Fibroblast of lung (primary cell): ENCODE measurements at regions not wholly inside any gene's neighbourhood (a gene's known extent, or its start where the extent isn't known, plus 50 kb on each side); places are given as distances from the start of the nearest gene placed in this dataset.
"Not testable (repeated sequence)": the region's sequence is repeated elsewhere in the genome, so short reads cannot be mapped to it uniquely, and the experiment has no call there.

ENCODE experiments used
- DNase-seq, 2 donors: peaks; one replicate each; pipeline versions ENCODE4 v3.0.0 to v3.0.0-alpha.2; 2010; ENCODE audit warnings: low read depth in 2 of 2
- H2AFZ ChIP-seq: 2 replicates; pipeline ENCODE4 v1.5.1; 2012; ENCODE audit warnings: low read length, control low read depth, inconsistent platforms
- H3K27ac ChIP-seq: 2 replicates; pipeline ENCODE4 v1.5.1; 2011; ENCODE audit warnings: low read length, control low read depth; ENCODE audit not compliant: insufficient read depth
- H3K27me3 ChIP-seq: 2 replicates; pipeline ENCODE4 v1.5.1; 2011; ENCODE audit warnings: mild to moderate bottlenecking, low read length; ENCODE audit not compliant: control insufficient read depth, insufficient read depth
- H3K36me3 ChIP-seq: 2 replicates; pipeline ENCODE4 v1.5.1; 2011; ENCODE audit warnings: low read length; ENCODE audit not compliant: control insufficient read depth, insufficient read depth
- H3K4me1 ChIP-seq: 2 replicates; pipeline ENCODE4 v1.5.1; 2011; ENCODE audit warnings: low read length; ENCODE audit not compliant: control insufficient read depth, insufficient read depth; ENCODE audit errors: extremely low read depth
- H3K4me2 ChIP-seq: 2 replicates; pipeline ENCODE4 v1.5.1; 2011; ENCODE audit warnings: low read length, control low read depth; ENCODE audit not compliant: insufficient read depth; ENCODE audit errors: extremely low read depth
- H3K4me3 ChIP-seq, 4 experiments: fragments of 200-600 bp in 1 of 4; sonication (generic) in 1 of 4; replicated peaks in 1 of 4; 2 replicates each; pipeline ENCODE4 v1.5.1; 2011 to 2016; ENCODE audit warnings: low read length in 4 of 4, low read depth in 3 of 4, mild to moderate bottlenecking in 3 of 4, control low read depth in 2 of 4, inconsistent platforms in 1 of 4, mixed read lengths in 1 of 4; ENCODE audit not compliant: insufficient read depth in 1 of 4; ENCODE audit errors: control extremely low read depth in 1 of 4
- H3K79me2 ChIP-seq: 2 replicates; pipeline ENCODE4 v1.5.1; 2012; ENCODE audit warnings: mild to moderate bottlenecking, low read length, inconsistent platforms; ENCODE audit not compliant: control insufficient read depth, insufficient read depth
- H3K9ac ChIP-seq: 2 replicates; pipeline ENCODE4 v1.5.1; 2011; ENCODE audit warnings: mild to moderate bottlenecking, low read length, control low read depth; ENCODE audit not compliant: insufficient read depth
- H3K9me3 ChIP-seq: 2 replicates; pipeline ENCODE4 v1.5.1; 2012; ENCODE audit warnings: low read depth, low read length; ENCODE audit not compliant: control insufficient read depth, insufficient read depth
- H4K20me1 ChIP-seq: 2 replicates; pipeline ENCODE4 v1.5.1; 2011; ENCODE audit warnings: low read length; ENCODE audit not compliant: control insufficient read depth, insufficient read depth; ENCODE audit errors: extremely low read depth
- CTCF ChIP-seq, 2 donors: IDR thresholded peaks in 1 of 2; conservative IDR thresholded peaks in 1 of 2; 1 replicate in 1 of 2; 2 replicates in 1 of 2; pipeline ENCODE4 v1.5.1; 2011 to 2012; ENCODE audit warnings: low read length in 2 of 2, control low read depth in 1 of 2, inconsistent platforms in 1 of 2, low read depth in 1 of 2, mild to moderate bottlenecking in 1 of 2
- EZH2 ChIP-seq: IDR thresholded peaks from 2 replicates; pipeline ENCODE4 v1.5.1; 2012; ENCODE audit warnings: low read length, control low read depth, mild to moderate bottlenecking; ENCODE audit errors: missing control alignments

DNA sequence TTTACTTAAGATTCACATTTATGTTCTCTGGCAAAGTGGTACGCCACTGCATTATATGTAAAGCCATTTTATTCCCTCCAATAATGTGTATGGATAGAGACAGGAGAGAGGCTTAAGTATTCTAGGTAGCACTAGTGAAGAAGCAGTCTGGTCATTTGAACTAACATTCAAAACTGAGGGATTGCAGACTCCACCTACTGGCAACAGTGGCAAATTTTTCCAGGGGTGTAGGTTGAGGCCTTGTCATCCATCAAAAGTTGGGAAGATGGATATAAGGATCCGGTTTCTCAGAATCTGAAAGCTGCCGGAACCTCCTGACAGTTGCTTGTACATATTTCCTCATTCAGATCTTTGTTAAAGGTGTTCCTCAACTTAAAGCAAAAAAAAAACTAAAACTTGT lies 465.5 kb upstream of the FSHR start:
- no peak overlapping the region for H3K4me3 ChIP-seq
- no peak overlapping the region for H2AFZ ChIP-seq
- no peaks in the 10 kb centered on the region for H3K36me3 ChIP-seq
- no peaks in the 10 kb centered on the region for H3K4me1 ChIP-seq
- no peaks in the 10 kb centered on the region for H3K9me3 ChIP-seq
- H3K9ac ChIP-seq = no peak overlapping the region
- DNase-seq = no peak
- no peaks in the 10 kb centered on the region for H3K27me3 ChIP-seq
- no peak overlapping the region for H3K4me2 ChIP-seq
- H3K79me2 ChIP-seq = no peaks in the 10 kb centered on the region
- TF ChIP-seq CTCF (conservative IDR thresholded peaks at IDR 0.05 in 1 of 2, IDR thresholded peaks at IDR 0.05 in 1 of 2; ENCODE audit: low read depth in 1 of 2, low read length in 2 of 2) = no peak
- no peak for TF ChIP-seq EZH2
- no peaks in the 10 kb centered on the region for H4K20me1 ChIP-seq
- H3K27ac ChIP-seq = no peak overlapping the region

DNA sequence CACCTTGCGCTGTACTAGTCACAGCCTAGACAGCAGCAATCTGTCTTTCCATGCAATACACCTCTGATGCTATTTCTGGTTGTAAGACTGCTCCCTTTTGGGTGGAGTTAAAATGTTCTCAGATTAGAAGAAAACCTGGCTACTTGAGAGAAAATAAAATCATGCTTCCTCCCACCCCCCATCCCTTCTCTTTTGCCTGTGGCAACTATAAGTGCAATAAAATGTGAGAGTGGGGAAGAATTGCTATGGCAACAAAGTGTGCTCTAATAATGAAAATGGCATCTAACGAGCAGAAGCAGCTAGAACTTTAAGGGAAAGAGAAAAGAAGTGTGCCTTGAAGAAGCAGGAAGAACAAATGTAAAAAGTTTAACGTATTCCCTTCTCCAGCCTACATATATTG lies 464.2 kb upstream of the FSHR start:
- no peaks in the 10 kb centered on the region for H3K4me1 ChIP-seq
- H3K36me3 ChIP-seq = no peaks in the 10 kb centered on the region
- no peaks in the 10 kb centered on the region for H3K79me2 ChIP-seq
- no peak overlapping the region for H3K4me2 ChIP-seq
- TF ChIP-seq EZH2 (no peak), CTCF (conservative IDR thresholded peaks at IDR 0.05 in 1 of 2, IDR thresholded peaks at IDR 0.05 in 1 of 2; ENCODE audit: low read depth in 1 of 2, low read length in 2 of 2) (no peak)
- H3K9ac ChIP-seq = no peak overlapping the region
- no peak overlapping the region for H3K4me3 ChIP-seq
- H3K27me3 ChIP-seq = no peaks in the 10 kb centered on the region
- DNase-seq = no peak
- H3K9me3 ChIP-seq = no peaks in the 10 kb centered on the region
- no peak overlapping the region for H3K27ac ChIP-seq
- H2AFZ ChIP-seq = no peak overlapping the region
- no peaks in the 10 kb centered on the region for H4K20me1 ChIP-seq

- Histone ChIP-seq H3K27me3 (no peaks in the 10 kb centered on the region), H3K4me3 (no peak overlapping the region), H3K9me3 (no peaks in the 10 kb centered on the region), H3K36me3 (no peaks in the 10 kb centered on the region), H2AFZ (no peak overlapping the region), H3K4me1 (no peaks in the 10 kb centered on the region), H3K79me2 (no peaks in the 10 kb centered on the region), H3K9ac (no peak overlapping the region), H3K4me2 (no peak overlapping the region), H4K20me1 (no peaks in the 10 kb centered on the region), H3K27ac (no peak overlapping the region)
- TF ChIP-seq EZH2 (no peak), CTCF (conservative IDR thresholded peaks at IDR 0.05 in 1 of 2, IDR thresholded peaks at IDR 0.05 in 1 of 2; ENCODE audit: low read depth in 1 of 2, low read length in 2 of 2) (no peak)
- DNase-seq = peak in 1 of 2 donors; percentile 1
Observed at GRCh38 chr2:49616800-49617199, 462.5 kb upstream of the FSHR start.

DNA sequence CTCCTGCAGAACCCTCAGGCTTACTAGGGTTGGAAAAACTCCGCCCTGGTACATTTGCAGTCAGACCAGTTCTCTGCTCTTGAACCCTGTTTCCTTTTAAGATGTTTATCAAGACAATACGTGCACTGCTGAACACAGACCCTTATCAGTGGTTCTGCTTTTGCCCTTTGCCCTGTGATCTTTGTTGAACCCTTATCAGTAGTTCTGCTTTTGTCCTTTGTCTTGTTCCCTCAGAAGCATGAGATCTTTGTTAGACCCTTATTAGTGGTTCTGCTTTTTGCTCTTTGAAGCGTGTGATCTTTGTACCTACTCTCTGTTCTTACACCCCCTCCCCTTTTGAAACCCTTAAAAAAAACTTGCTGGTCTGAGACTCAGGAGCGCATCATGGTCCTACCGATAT lies 457.5 kb upstream of the FSHR start:
- not testable (repeated sequence) for H4K20me1 ChIP-seq, H3K27me3 ChIP-seq, H3K9me3 ChIP-seq, H3K4me3 ChIP-seq, H3K4me2 ChIP-seq, H3K36me3 ChIP-seq, H3K9ac ChIP-seq, H2AFZ ChIP-seq, H3K27ac ChIP-seq, H3K79me2 ChIP-seq, DNase-seq, H3K4me1 ChIP-seq
